NCI-H1694 treated with DMSO at 0.1 percent for 48 hours (cell line): ENCODE measurements at regions not wholly inside any gene's neighbourhood (a gene's known extent, or its start where the extent isn't known, plus 50 kb on each side); places are given as distances from the start of the nearest gene placed in this dataset.

Source experiments
- DNase-seq: peaks from one replicate; lab custom pipeline; 2025; lab: John Stamatoyannopoulos, UW

- DNase-seq = no peak
These were observed 391.9 kb upstream of the WWC1 start for GRCh38 chr5:167899490-167900070.

GRCh38 chr5:167900340-167900935 lies 391.0 kb upstream of the WWC1 start:
- DNase-seq = no peak

GRCh38 chr5:167902298-167902697 lies 389.1 kb upstream of the WWC1 start:
- no peak for DNase-seq

GRCh38 chr5:167903243-167903642 lies 388.2 kb upstream of the WWC1 start:
- DNase-seq = no peak

GRCh38 chr5:167903659-167904058 lies 387.8 kb upstream of the WWC1 start:
- no peak for DNase-seq

- no peak for DNase-seq
These were observed 385.3 kb upstream of the WWC1 start for GRCh38 chr5:167905919-167906853.

- DNase-seq = no peak
These were observed 382.8 kb upstream of the WWC1 start for GRCh38 chr5:167908606-167909005.

- DNase-seq = no peak
These were observed 378.3 kb upstream of the WWC1 start for GRCh38 chr5:167912941-167913665.

- no peak for DNase-seq
These were observed 376.2 kb upstream of the WWC1 start for GRCh38 chr5:167915237-167915636.

GRCh38 chr5:167916261-167916691 lies 375.2 kb upstream of the WWC1 start:
- no peak for DNase-seq

GRCh38 chr5:167916706-167917105 lies 374.7 kb upstream of the WWC1 start:
- no peak for DNase-seq

GRCh38 chr5:167918184-167918812 lies 373.1 kb upstream of the WWC1 start:
- DNase-seq = no peak

- no peak for DNase-seq
These were observed 372.5 kb upstream of the WWC1 start for GRCh38 chr5:167918813-167919483.

- no peak for DNase-seq
These were observed 370.9 kb upstream of the WWC1 start for GRCh38 chr5:167920589-167920988.

GRCh38 chr5:167921796-167922195 lies 369.6 kb upstream of the WWC1 start:
- DNase-seq = no peak

- no peak for DNase-seq
These were observed 368.0 kb upstream of the WWC1 start for GRCh38 chr5:167923396-167923795.

- DNase-seq = no peak
These were observed 361.6 kb upstream of the WWC1 start for GRCh38 chr5:167929841-167930240.

GRCh38 chr5:167934551-167934971 lies 356.9 kb upstream of the WWC1 start:
- DNase-seq = no peak

GRCh38 chr5:167936022-167936421 lies 355.4 kb upstream of the WWC1 start:
- no peak for DNase-seq

- no peak for DNase-seq
These were observed 354.4 kb upstream of the WWC1 start for GRCh38 chr5:167936944-167937634.

GRCh38 chr5:167937635-167937998 lies 353.8 kb upstream of the WWC1 start:
- DNase-seq = no peak
